GM13977 (cell line): ENCODE measurements at regions not wholly inside any gene's neighbourhood (a gene's known extent, or its start where the extent isn't known, plus 50 kb on each side); places are given as distances from the start of the nearest gene placed in this dataset.

ENCODE experiments used
- DNase-seq: peaks from one replicate; pipeline ENCODE4 v3.0.0; 2012; ENCODE audit warnings: low spot score
- CTCF ChIP-seq: IDR thresholded peaks from 2 replicates; pipeline ENCODE4 v1.5.1; 2012; ENCODE audit warnings: mild to moderate bottlenecking, control low read depth; ENCODE audit not compliant: insufficient read depth; ENCODE audit errors: extremely low read depth, missing control alignments
- in situ Hi-C: fragments of 300-500 bp; cut with MboI; formaldehyde crosslinking; loops from one replicate; pipeline ENCODE4 v1.12.0; 2022; ENCODE audit warnings: low sequenced_read_pairs, low pct_unique_long_range_greater_than_20kb, mixed read lengths, inconsistent platforms; ENCODE audit not compliant: unreplicated experiment

- DNase-seq, result no peak
- in situ Hi-C loops, result no loop called here
- no peak for TF ChIP-seq CTCF
These were observed 102.5 kb downstream of the ADAMTS15 start for GRCh38 chr11:130550984-130551383.

GRCh38 chr11:130551388-130551787 lies 102.9 kb downstream of the ADAMTS15 start:
- no peak for TF ChIP-seq CTCF
- in situ Hi-C loops, result no loop called here
- no peak for DNase-seq

GRCh38 chr11:130553306-130553705 lies 104.9 kb downstream of the ADAMTS15 start:
- in situ Hi-C loops, result no loop called here
- TF ChIP-seq CTCF, result no peak
- DNase-seq, result no peak

- no peak for DNase-seq
- in situ Hi-C loops, result no loop called here
- TF ChIP-seq CTCF, result no peak
These were observed 106.0 kb downstream of the ADAMTS15 start for GRCh38 chr11:130554241-130555055.

- TF ChIP-seq CTCF, result no peak
- in situ Hi-C loops, result no loop called here
- no peak for DNase-seq
These were observed 106.9 kb downstream of the ADAMTS15 start for GRCh38 chr11:130555251-130555841.

GRCh38 chr11:130560000-130560780 lies 111.7 kb downstream of the ADAMTS15 start:
- in situ Hi-C loops, result no loop called here
- no peak for TF ChIP-seq CTCF
- DNase-seq, result no peak
